Activated CD8-positive, alpha-beta T cell treated with anti-CD3 and anti-CD28 coated beads for 36 hours (primary cell): ENCODE measurements at regions not wholly inside any gene's neighbourhood (a gene's known extent, or its start where the extent isn't known, plus 50 kb on each side); places are given as distances from the start of the nearest gene placed in this dataset.

Experiments used
- ATAC-seq: fragments of 200-7000 bp; cut with Tn5 transposase; one replicate; pipeline ENCODE4 v1.10.0; 2021; ENCODE audit warnings: mild to moderate bottlenecking, moderate library complexity
- CTCF ChIA-PET: fragments of 350-600 bp; sonication (Branson Sonifier 250); formaldehyde crosslinking; loops from one replicate; lab custom pipeline; 2021; ENCODE audit warnings: antibody characterized with exemption; lab: Charles Lee
- POLR2A ChIA-PET: fragments of 350-600 bp; sonication (Branson Sonifier 250); formaldehyde crosslinking; loops from one replicate; lab custom pipeline; 2021; ENCODE audit warnings: antibody characterized with exemption; lab: Charles Lee
- DNase-seq: peaks from one replicate; pipeline ENCODE4 v3.0.0-alpha.2; 2020
- H3K27ac Mint-ChIP-seq: one replicate; pipeline ENCODE4 v1.8.0; 2021; ENCODE audit warnings: mild to moderate bottlenecking, mixed read lengths
- H3K27me3 Mint-ChIP-seq: one replicate; pipeline ENCODE4 v1.8.0; 2021; ENCODE audit warnings: mixed read lengths
- H3K36me3 Mint-ChIP-seq: one replicate; pipeline ENCODE4 v1.8.0; 2021; ENCODE audit warnings: low read depth, mixed read lengths
- H3K4me1 Mint-ChIP-seq: one replicate; pipeline ENCODE4 v1.8.0; 2021; ENCODE audit warnings: low read depth, mixed read lengths
- H3K4me3 Mint-ChIP-seq: one replicate; pipeline ENCODE4 v1.8.0; 2021; ENCODE audit warnings: mild to moderate bottlenecking, moderate library complexity, mixed read lengths
- H3K9me3 Mint-ChIP-seq: one replicate; pipeline ENCODE4 v1.8.0; 2021; ENCODE audit warnings: mixed read lengths
- CTCF ChIP-seq: fragments of 200-600 bp; IDR thresholded peaks from one replicate; pipeline ENCODE4 v1.8.0; 2022; ENCODE audit warnings: antibody characterized with exemption, mild to moderate bottlenecking
- intact Hi-C: fragments of 100-400 bp; cut with micrococcal nuclease; formaldehyde crosslinking; loops from one replicate; pipeline ENCODE4 v1.10.0; 2022

GRCh38 chr6:78551361-78551760 lies 316.0 kb upstream of the IRAK1BP1 start:
- Mint-ChIP-seq H3K36me3 (no peaks in the 10 kb centered on the region), H3K4me1 (no peaks in the 10 kb centered on the region), H3K27ac (no peak overlapping the region), H3K27me3 (no peaks in the 10 kb centered on the region), H3K4me3 (no peak overlapping the region), H3K9me3 (peaks cover 12% of the 10 kb centered on the region)
- ChIA-PET POLR2A (no interaction called here), CTCF (no interaction called here)
- no peak for DNase-seq
- intact Hi-C loops, result no loop called here
- no peak for TF ChIP-seq CTCF
- ATAC-seq, result no peak

GRCh38 chr6:78552435-78552834 lies 314.9 kb upstream of the IRAK1BP1 start:
- peaks cover 17% of the 10 kb centered on the region for H3K9me3 Mint-ChIP-seq
- intact Hi-C loops, result no loop called here
- no peak overlapping the region for H3K27ac Mint-ChIP-seq
- no peaks in the 10 kb centered on the region for H3K4me1 Mint-ChIP-seq
- TF ChIP-seq CTCF, result no peak
- ChIA-PET CTCF (no interaction called here), POLR2A (no interaction called here)
- ATAC-seq (no peak), DNase-seq (no peak)
- no peak overlapping the region for H3K4me3 Mint-ChIP-seq
- H3K36me3 Mint-ChIP-seq, result no peaks in the 10 kb centered on the region
- no peaks in the 10 kb centered on the region for H3K27me3 Mint-ChIP-seq

GRCh38 chr6:78554341-78554740 lies 313.0 kb upstream of the IRAK1BP1 start:
- no peak overlapping the region for H3K4me3 Mint-ChIP-seq
- no peaks in the 10 kb centered on the region for H3K27me3 Mint-ChIP-seq
- ChIA-PET POLR2A (no interaction called here), CTCF (no interaction called here)
- no peaks in the 10 kb centered on the region for H3K36me3 Mint-ChIP-seq
- peaks cover 18% of the 10 kb centered on the region for H3K9me3 Mint-ChIP-seq
- TF ChIP-seq CTCF, result no peak
- intact Hi-C loops, result no loop called here
- H3K4me1 Mint-ChIP-seq, result no peaks in the 10 kb centered on the region
- DNase-seq (no peak), ATAC-seq (no peak)
- no peak overlapping the region for H3K27ac Mint-ChIP-seq

- CTCF ChIA-PET, result no interaction called here
- ATAC-seq (no peak), DNase-seq (no peak)
- Mint-ChIP-seq H3K4me1 (no peaks in the 10 kb centered on the region), H3K4me3 (no peak overlapping the region), H3K27me3 (no peaks in the 10 kb centered on the region), H3K36me3 (no peaks in the 10 kb centered on the region), H3K27ac (no peak overlapping the region), H3K9me3 (peaks cover 13% of the 10 kb centered on the region)
- intact Hi-C loops, result no loop called here
- TF ChIP-seq CTCF, result no peak
- POLR2A ChIA-PET, result interaction anchor here (0.6 kb wide), 1 partner anchor 18 kb away, joined by 4 read pairs; no protein-coding TSS in a partner anchor
These were observed 308.3 kb upstream of the IRAK1BP1 start for GRCh38 chr6:78559056-78559455.

GRCh38 chr6:78561015-78561414 lies 306.3 kb upstream of the IRAK1BP1 start:
- ATAC-seq, result no peak
- Mint-ChIP-seq H3K36me3 (no peaks in the 10 kb centered on the region), H3K27me3 (no peaks in the 10 kb centered on the region), H3K4me3 (no peak overlapping the region), H3K4me1 (no peaks in the 10 kb centered on the region), H3K9me3 (peaks cover 7% of the 10 kb centered on the region), H3K27ac (no peak overlapping the region)
- DNase-seq, result no peak
- intact Hi-C loops, result no loop called here
- ChIA-PET POLR2A (no interaction called here), CTCF (no interaction called here)
- no peak for TF ChIP-seq CTCF
